ENCODE measurements at regions not wholly inside any gene's neighbourhood (a gene's known extent, or its start where the extent isn't known, plus 50 kb on each side); places are given as distances from the start of the nearest gene placed in this dataset.

DNA sequence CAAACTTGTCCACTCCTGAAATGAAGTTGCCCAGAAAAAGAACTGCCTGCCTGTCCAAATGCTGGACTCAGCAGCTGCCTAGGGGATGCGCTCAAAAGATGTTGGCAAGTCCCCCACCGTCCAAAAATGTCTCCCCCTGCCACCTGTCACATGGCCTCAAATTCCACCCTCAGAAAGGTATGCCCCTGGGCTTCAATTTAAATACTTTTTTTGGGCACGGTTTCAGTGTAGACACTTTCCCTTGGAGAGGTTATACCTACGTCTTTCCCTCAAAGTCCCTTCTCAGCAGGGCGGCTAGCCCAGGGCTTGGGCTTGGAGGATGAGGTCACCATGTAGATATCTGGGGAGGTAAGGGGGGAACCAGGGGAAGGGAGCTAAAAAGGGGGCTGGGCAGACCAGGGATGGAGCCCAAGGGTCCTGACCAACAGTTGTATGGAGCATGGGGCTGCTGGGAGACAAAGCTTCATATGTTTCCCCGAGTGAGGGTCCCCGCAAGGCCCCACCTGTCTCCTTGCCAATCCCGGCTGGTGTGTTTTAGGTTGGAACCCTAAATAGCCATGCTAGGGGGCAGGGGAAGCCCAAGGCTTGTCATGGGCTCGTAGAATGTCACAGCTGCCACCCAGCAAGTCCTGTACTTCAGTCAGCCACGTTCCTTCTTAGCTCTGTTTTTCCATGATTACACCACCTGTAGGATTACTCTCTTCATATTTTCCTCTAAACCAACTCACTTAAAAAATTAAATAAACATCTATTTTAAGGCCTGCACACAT lies 131.2 kb upstream of the TBX3 start:
- Histone ChIP-seq H3K4me1 (peaks cover 14% of the 10 kb centered on the region), H3K27ac (no peak overlapping the region), H3K4me3 (no peak overlapping the region), H2AFZ (replicated peaks) (no peak overlapping the region), H3F3A (ENCODE audit: low read depth) (peaks cover 22% of the 10 kb centered on the region), H3K79me2 (ENCODE audit: low read depth) (no peaks in the 10 kb centered on the region), H3K4me2 (no peak overlapping the region), H4K20me1 (ENCODE audit: low read depth) (peaks cover 3% of the 10 kb centered on the region), H3K36me3 (no peaks in the 10 kb centered on the region), H3K9me3 (ENCODE audit: low read depth) (no peaks in the 10 kb centered on the region), H3K27me3 (no peaks in the 10 kb centered on the region), H3K9ac (no peak overlapping the region)
- Mint-ChIP-seq H3K9me3 (no peaks in the 10 kb centered on the region), H3K27me3 (ENCODE audit: insufficient read depth, low read depth) (peaks cover 15% of the 10 kb centered on the region), H3K27ac (no peak overlapping the region), H3K4me1 (peaks cover 24% of the 10 kb centered on the region), H3K36me3 (no peaks in the 10 kb centered on the region), H3K4me3 (no peak overlapping the region)
- TF ChIP-seq EZH2phosphoT487 (IDR thresholded peaks at IDR 0.05) = no peak
- TF ChIP-seq EZH2 (IDR thresholded peaks at IDR 0.05) = no peak
- TF ChIP-seq, protein P1, sequence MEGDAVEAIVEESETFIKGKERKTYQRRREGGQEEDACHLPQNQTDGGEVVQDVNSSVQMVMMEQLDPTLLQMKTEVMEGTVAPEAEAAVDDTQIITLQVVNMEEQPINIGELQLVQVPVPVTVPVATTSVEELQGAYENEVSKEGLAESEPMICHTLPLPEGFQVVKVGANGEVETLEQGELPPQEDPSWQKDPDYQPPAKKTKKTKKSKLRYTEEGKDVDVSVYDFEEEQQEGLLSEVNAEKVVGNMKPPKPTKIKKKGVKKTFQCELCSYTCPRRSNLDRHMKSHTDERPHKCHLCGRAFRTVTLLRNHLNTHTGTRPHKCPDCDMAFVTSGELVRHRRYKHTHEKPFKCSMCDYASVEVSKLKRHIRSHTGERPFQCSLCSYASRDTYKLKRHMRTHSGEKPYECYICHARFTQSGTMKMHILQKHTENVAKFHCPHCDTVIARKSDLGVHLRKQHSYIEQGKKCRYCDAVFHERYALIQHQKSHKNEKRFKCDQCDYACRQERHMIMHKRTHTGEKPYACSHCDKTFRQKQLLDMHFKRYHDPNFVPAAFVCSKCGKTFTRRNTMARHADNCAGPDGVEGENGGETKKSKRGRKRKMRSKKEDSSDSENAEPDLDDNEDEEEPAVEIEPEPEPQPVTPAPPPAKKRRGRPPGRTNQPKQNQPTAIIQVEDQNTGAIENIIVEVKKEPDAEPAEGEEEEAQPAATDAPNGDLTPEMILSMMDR (IDR thresholded peaks at IDR 0.05) = no peak
- DNase-seq (ENCODE audit: low spot score) = no peak

DNA sequence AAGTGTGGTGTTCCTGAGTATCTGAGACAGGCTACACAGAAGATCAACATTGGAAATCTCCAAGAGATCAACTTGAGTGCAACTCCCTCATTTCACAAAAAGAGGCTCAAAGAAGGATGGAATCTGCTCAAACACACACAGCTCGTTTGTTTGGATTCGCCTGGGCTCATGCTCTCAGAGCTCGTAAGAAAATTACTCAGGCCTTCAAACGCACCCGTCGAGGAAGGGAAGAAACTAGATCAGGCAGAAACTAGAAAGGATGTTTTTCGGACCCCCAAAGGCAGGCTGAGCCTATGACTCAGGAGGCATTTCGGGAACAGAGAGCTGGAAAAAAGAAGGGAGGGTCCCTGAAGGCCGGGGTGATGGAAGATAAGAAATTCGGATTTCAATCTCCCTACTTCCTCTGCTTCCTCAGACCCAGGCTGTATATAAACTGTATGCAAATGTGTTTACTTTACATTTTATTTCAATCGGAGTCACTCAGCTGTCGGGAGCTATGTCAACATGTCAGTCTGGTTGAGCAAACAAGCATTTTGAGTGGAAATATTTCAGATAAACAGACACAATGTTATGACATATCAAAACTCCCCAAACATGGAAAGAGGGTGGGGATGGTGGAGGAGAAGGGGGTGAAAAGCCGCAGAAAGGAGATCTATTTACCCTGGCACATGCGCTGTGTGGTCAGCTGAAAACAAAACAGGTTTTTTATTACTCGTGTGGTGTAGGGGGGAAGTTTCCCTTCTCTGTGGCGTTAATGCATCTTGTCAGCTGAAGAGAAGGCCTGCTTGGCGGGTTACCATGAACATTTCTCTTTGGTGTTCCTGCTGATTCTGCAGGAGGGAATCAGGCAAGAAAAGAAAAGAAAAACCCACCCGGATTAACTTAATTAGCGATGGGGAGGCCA lies 129.1 kb upstream of the TBX3 start:
- H2AFZ ChIP-seq (replicated peaks) = no peak overlapping the region
- Mint-ChIP-seq H3K4me3 (peak overlapping the region; percentile 56), H3K4me1 (peaks cover 24% of the 10 kb centered on the region), H3K27ac (peak overlapping the region; percentile 90), H3K36me3 (no peaks in the 10 kb centered on the region), H3K27me3 (ENCODE audit: insufficient read depth, low read depth) (peaks cover 17% of the 10 kb centered on the region), H3K9me3 (no peaks in the 10 kb centered on the region)
- H3K4me1 ChIP-seq = peaks cover 14% of the 10 kb centered on the region
- peak; percentile 77 for DNase-seq (ENCODE audit: low spot score)
- TF ChIP-seq EZH2phosphoT487 (IDR thresholded peaks at IDR 0.05) (no peak), EZH2 (IDR thresholded peaks at IDR 0.05) (no peak)
- TF ChIP-seq, protein P1 (IDR thresholded peaks at IDR 0.05) = no peak
- no peak overlapping the region for H3K9ac ChIP-seq
- H3K4me3 ChIP-seq = peak overlapping the region; percentile 15
- H3K27me3 ChIP-seq = no peaks in the 10 kb centered on the region
- no peaks in the 10 kb centered on the region for H3K36me3 ChIP-seq
- peaks cover 3% of the 10 kb centered on the region for H4K20me1 ChIP-seq (ENCODE audit: low read depth)
- H3K4me2 ChIP-seq = peak overlapping the region; percentile 62
- H3K9me3 ChIP-seq (ENCODE audit: low read depth) = no peaks in the 10 kb centered on the region
- no peaks in the 10 kb centered on the region for H3K79me2 ChIP-seq (ENCODE audit: low read depth)
- H3K27ac ChIP-seq = no peak overlapping the region
- H3F3A ChIP-seq (ENCODE audit: low read depth) = peaks cover 22% of the 10 kb centered on the region

DNA sequence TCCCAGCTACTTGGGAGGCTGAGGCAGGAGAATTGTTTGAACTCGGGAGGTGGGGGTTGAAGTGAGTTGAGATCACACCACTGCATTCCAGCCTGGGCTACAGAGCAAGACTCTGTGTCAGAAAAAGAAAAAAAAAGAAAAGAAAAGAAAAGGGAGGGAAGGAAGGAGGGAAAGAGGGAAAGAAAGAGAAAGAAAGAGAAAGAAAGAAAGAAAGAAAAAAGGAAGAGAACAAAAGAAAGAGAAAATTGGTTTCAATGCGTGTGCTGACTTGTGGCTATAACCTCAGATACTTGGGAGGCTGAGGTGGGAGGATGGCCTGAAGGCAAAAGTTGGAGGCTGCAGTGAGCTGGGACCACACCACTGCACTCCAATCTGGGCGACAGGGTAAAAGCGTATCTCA lies 128.4 kb upstream of the TBX3 start:
- Histone ChIP-seq H3K27ac (no peak overlapping the region), H4K20me1 (ENCODE audit: low read depth) (peaks cover 2% of the 10 kb centered on the region), H3K9me3 (ENCODE audit: low read depth) (no peaks in the 10 kb centered on the region), H3F3A (ENCODE audit: low read depth) (peaks cover 21% of the 10 kb centered on the region), H3K36me3 (no peaks in the 10 kb centered on the region), H3K4me3 (no peak overlapping the region), H3K27me3 (no peaks in the 10 kb centered on the region), H3K4me1 (peaks cover 14% of the 10 kb centered on the region), H3K79me2 (ENCODE audit: low read depth) (no peaks in the 10 kb centered on the region), H3K4me2 (no peak overlapping the region), H3K9ac (no peak overlapping the region), H2AFZ (replicated peaks) (no peak overlapping the region)
- H3K4me1 Mint-ChIP-seq = peaks cover 22% of the 10 kb centered on the region
- H3K9me3 Mint-ChIP-seq = no peaks in the 10 kb centered on the region
- no peak overlapping the region for H3K27ac Mint-ChIP-seq
- H3K27me3 Mint-ChIP-seq (ENCODE audit: insufficient read depth, low read depth) = peaks cover 18% of the 10 kb centered on the region
- TF ChIP-seq EZH2 (IDR thresholded peaks at IDR 0.05) = no peak
- no peak for TF ChIP-seq EZH2phosphoT487 (IDR thresholded peaks at IDR 0.05)
- TF ChIP-seq, protein P1 (IDR thresholded peaks at IDR 0.05) = no peak
- DNase-seq (ENCODE audit: low spot score) = no peak
- no peak overlapping the region for H3K4me3 Mint-ChIP-seq
- H3K36me3 Mint-ChIP-seq = no peaks in the 10 kb centered on the region
